Urinary bladder (tissue), 3 donors: ENCODE measurements at regions not wholly inside any gene's neighbourhood (a gene's known extent, or its start where the extent isn't known, plus 50 kb on each side); places are given as distances from the start of the nearest gene placed in this dataset.

ENCODE experiments used
- DNase-seq: peaks from one replicate; pipeline ENCODE4 v3.0.0-alpha.2; 2015; ENCODE audit errors: extremely low spot score
- H3K27ac ChIP-seq: one replicate; pipeline ENCODE4 v1.5.1; 2013; ENCODE audit warnings: low read depth, mild to moderate bottlenecking, moderate library complexity
- H3K36me3 ChIP-seq: one replicate; pipeline ENCODE4 v1.6.1; 2013; ENCODE audit warnings: mild to moderate bottlenecking, moderate library complexity; ENCODE audit not compliant: insufficient read depth
- H3K4me1 ChIP-seq: one replicate; pipeline ENCODE4 v1.6.1; 2013; ENCODE audit warnings: mild to moderate bottlenecking, moderate library complexity; ENCODE audit not compliant: insufficient read depth
- H3K4me3 ChIP-seq: one replicate; pipeline ENCODE4 v1.5.1; 2013; ENCODE audit warnings: low read depth, low read length
- WGBS: extraction: QIAGEN DNeasy Blood & Tissue Kit; methylation state at CpG from one replicate; pipeline ENCODE4 v1.1.7; 2013; 5-methylcytosine and 5-hydroxymethylcytosine counted together
- donor health status: healthy with polysubstance abuse.
- donor health status: healthy.

DNA sequence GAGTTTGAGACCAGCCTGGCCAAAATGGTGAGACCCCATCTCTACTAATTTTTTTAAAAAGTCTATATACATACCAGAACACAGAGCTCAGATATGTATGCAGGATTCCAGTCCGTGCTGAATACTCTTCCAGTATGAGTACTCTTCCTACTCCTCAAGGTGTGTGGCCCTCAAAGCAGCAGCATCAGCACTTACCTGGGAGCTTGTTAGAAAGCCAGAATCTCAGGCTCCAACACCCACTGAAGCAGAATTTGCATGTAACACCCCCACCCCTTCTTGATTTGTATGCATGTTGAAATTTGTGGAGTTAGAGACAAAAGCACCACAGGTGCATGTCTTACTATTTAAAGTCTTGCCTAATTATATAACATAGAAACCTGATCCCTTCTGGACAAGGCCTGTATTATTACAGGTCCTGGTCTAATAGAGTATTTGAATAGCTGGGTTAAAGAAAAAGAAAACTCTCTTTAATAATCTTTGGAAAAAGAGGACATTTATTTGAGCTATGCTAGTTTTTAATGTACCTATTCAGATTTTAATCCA lies 50.3 kb upstream of the NFE2L2 start:
- Histone ChIP-seq H3K27ac (peak overlapping the region; percentile 3), H3K36me3 (no peaks in the 10 kb centered on the region), H3K4me1 (no peaks in the 10 kb centered on the region), H3K4me3 (no peak overlapping the region)
- 78% methylated on average over 1 of the region's 1 CpG for WGBS
- no peak for DNase-seq

DNA sequence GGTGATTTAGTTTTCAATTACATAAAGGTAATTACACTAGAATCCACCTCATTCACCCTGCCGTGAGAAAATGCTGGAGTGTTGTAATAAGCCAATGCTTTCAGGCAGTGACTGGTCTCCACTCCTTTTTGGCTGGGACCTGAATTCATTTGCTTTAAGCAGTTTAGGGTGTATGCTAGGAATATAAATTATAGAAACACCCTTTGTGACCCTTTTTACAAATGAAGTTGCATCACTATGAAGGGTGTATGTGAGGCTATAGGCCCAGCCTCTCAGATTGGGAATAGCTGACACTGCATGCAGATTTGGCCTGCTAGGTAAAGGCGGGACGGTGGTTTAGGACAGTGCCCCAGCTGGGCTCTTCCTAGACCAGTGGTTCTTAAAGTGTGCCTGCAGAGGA lies 50.8 kb upstream of the NFE2L2 start:
- no peaks in the 10 kb centered on the region for H3K4me1 ChIP-seq
- H3K27ac ChIP-seq, result peak overlapping the region; percentile 56
- H3K36me3 ChIP-seq, result no peaks in the 10 kb centered on the region
- DNase-seq, result no peak
- WGBS, result 85% methylated on average over 3 of the region's 3 CpGs
- no peak overlapping the region for H3K4me3 ChIP-seq

GRCh38 chr2:177316756-177317155 lies 52.2 kb upstream of the NFE2L2 start:
- Histone ChIP-seq H3K4me1 (no peaks in the 10 kb centered on the region), H3K27ac (no peak overlapping the region), H3K36me3 (no peaks in the 10 kb centered on the region), H3K4me3 (no peak overlapping the region)
- no peak for DNase-seq
- WGBS, result 80% methylated on average over 1 of the region's 1 CpG

- Histone ChIP-seq H3K27ac (no peak overlapping the region), H3K36me3 (no peaks in the 10 kb centered on the region), H3K4me3 (no peak overlapping the region), H3K4me1 (no peaks in the 10 kb centered on the region)
- DNase-seq, result no peak
Measured at GRCh38 chr2:177317443-177317842, 52.9 kb upstream of the NFE2L2 start.

DNA sequence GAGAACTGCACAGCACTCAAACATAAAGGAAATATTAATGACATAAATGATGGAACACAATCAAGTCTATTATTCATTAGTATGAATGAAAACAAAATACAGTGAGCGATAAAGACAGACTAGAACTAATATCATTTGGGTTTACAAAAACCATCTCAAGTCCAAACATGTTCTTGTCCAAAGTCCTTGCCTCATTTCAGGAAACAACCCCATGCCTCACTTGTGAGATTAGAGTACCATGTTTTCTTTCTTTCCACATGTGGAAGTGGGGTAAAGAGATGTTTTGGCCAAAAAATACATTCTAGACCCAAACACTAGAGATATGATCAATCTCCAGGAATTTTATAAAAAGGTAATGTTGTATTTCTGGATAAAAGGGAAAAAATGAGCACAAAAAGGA lies 53.3 kb upstream of the NFE2L2 start:
- no peak overlapping the region for H3K4me3 ChIP-seq
- H3K4me1 ChIP-seq, result no peaks in the 10 kb centered on the region
- no peak overlapping the region for H3K27ac ChIP-seq
- no peaks in the 10 kb centered on the region for H3K36me3 ChIP-seq
- no peak for DNase-seq
- whole genome bisulfite sequencing, result 86% methylated on average over 1 of the region's 1 CpG

GRCh38 chr2:177318613-177319012 lies 54.1 kb upstream of the NFE2L2 start:
- Histone ChIP-seq H3K36me3 (no peaks in the 10 kb centered on the region), H3K27ac (peak overlapping the region; percentile 6), H3K4me3 (no peak overlapping the region), H3K4me1 (no peaks in the 10 kb centered on the region)
- no peak for DNase-seq
- WGBS, result 78% methylated on average over 1 of the region's 1 CpG

DNA sequence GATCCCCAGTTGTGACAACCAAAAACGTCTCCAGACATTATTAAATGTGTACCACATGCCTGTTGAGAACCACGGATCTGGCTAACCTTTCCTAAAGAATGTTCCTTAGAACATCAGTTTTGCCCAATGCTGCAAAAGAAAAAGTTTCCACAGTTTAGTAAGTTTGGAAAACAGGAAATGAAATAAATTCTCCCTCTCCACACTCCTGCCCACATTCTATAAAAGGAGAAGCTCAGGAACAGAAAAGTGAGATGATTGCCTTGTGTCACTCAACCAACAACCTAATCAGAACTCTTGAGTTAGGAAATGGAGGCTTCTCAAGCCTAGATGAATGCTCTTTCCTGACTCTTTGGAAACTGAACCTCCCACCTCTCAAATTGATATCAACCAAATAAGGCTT lies 56.1 kb upstream of the NFE2L2 start:
- no peaks in the 10 kb centered on the region for H3K36me3 ChIP-seq
- H3K27ac ChIP-seq, result no peak overlapping the region
- no peak overlapping the region for H3K4me3 ChIP-seq
- no peaks in the 10 kb centered on the region for H3K4me1 ChIP-seq
- DNase-seq, result no peak
- 87% methylated on average over 2 of the region's 2 CpGs for WGBS

DNA sequence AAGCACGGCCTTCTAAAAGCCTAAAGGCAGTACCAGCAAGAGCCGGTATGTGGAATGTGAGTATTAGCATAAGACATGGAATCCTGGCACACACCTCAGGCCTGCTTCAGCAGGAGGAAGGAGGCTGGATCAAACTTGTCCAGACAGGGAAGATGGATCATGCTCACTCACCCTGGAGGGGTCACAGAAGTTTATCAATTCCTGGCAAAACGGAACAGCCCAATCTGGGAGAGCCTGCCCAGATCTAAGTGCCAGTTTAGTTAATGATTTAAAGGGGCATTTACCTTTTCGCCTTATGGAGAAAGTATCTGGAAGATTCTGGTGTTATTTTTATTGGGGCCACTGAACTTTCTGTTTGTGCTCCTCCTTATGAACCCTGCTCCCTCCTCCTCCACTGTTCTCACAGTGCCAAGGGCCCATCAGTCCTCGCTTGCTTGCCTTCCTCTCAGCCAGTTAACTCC lies 58.3 kb upstream of the NFE2L2 start:
- H3K27ac ChIP-seq, result no peak overlapping the region
- H3K36me3 ChIP-seq, result no peaks in the 10 kb centered on the region
- H3K4me1 ChIP-seq, result no peaks in the 10 kb centered on the region
- no peak for DNase-seq
- 74% methylated on average over 5 of the region's 5 CpGs for WGBS
- no peak overlapping the region for H3K4me3 ChIP-seq

DNA sequence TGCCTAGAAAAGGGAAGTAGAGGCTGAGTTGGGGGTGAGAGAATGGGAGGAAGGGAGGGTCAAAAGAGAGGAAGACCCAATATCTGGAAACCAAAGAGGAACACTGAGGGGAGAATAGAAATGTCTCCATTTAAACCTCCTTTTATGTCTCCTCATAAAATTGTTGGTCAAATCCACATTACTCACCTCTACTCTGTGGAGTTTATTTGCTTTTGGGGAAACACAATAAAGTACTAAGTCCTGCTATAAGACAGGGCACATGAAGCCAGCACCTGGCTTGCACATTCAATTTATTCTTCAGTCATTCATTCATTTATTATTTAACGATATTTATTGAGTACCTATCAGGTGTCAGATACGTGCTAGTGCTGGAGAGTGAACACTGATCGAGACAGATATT lies 60.3 kb upstream of the NFE2L2 start:
- 81% methylated on average over 3 of the region's 3 CpGs for WGBS
- H3K4me3 ChIP-seq, result no peak overlapping the region
- no peaks in the 10 kb centered on the region for H3K4me1 ChIP-seq
- no peak overlapping the region for H3K27ac ChIP-seq
- H3K36me3 ChIP-seq, result no peaks in the 10 kb centered on the region
- no peak for DNase-seq

DNA sequence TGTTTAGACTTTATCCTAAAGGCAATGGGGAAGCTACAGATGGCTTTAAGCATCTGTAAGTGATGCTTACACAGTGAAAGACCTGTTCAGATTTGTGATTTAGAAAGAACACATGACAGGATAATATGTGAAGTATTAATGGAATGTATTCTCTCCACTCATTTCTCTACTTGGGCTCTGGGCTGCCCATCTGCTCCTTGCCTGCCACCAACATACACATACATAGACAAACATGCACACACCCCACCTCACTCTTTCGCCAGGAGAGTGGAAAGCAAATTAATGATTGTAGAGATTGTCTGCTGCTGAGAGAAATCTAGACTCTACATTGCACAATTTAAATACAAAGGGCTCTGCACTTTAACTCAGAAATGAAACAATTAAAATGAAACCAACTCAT lies 61.0 kb upstream of the NFE2L2 start:
- Histone ChIP-seq H3K27ac (no peak overlapping the region), H3K4me3 (no peak overlapping the region), H3K4me1 (no peaks in the 10 kb centered on the region), H3K36me3 (no peaks in the 10 kb centered on the region)
- DNase-seq, result no peak
- 87% methylated on average over 1 of the region's 1 CpG for WGBS

GRCh38 chr2:177326005-177326404 lies 61.5 kb upstream of the NFE2L2 start:
- DNase-seq, result no peak
- no peak overlapping the region for H3K27ac ChIP-seq
- WGBS, result 89% methylated on average over 3 of the region's 3 CpGs
- H3K4me3 ChIP-seq, result no peak overlapping the region
- H3K36me3 ChIP-seq, result no peaks in the 10 kb centered on the region
- no peaks in the 10 kb centered on the region for H3K4me1 ChIP-seq

DNA sequence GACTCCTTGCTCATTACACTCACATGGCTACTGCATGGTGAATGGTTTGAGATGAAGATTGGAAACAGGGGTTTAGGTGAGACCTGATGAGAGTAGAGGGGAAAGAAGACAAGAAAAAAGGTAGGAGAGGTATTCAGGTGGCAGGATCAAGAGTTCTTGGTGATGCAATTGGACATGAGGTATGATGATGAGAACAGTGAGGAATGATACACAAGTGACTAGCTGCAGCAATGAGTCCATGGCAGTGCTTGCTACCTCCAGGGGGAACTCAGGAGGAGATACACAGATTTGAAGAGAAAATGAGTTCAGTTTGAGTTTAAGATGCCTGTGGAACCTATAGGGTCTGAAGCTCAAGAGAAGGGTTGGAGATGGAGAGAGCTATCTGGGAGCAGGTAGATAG lies 62.1 kb upstream of the NFE2L2 start:
- Histone ChIP-seq H3K36me3 (no peaks in the 10 kb centered on the region), H3K4me3 (no peak overlapping the region), H3K4me1 (no peaks in the 10 kb centered on the region), H3K27ac (no peak overlapping the region)
- no peak for DNase-seq

DNA sequence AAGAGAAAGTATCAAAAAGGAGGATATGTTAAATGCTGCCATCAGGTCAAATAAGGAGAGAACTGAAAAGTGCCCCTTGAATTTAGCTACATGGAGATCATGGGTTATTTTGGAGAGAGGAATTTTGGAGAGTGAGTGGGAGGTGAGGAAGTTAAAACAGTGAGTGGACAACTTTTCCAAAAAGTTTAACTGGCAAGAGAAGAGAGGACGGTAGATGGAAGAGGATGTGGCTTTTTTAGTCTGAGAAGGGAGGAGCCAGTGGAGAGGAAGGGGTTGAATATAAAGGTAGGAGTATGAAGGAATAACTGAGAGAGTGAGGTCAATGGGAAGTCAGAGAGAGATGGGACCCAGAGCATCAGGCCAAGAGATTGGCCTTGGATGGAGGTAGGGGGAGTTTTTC lies 62.5 kb upstream of the NFE2L2 start:
- no peak for DNase-seq
- H3K4me3 ChIP-seq, result no peak overlapping the region
- H3K27ac ChIP-seq, result no peak overlapping the region
- H3K4me1 ChIP-seq, result peaks cover 1% of the 10 kb centered on the region
- WGBS, result 61% methylated on average over 1 of the region's 1 CpG
- H3K36me3 ChIP-seq, result no peaks in the 10 kb centered on the region

DNA sequence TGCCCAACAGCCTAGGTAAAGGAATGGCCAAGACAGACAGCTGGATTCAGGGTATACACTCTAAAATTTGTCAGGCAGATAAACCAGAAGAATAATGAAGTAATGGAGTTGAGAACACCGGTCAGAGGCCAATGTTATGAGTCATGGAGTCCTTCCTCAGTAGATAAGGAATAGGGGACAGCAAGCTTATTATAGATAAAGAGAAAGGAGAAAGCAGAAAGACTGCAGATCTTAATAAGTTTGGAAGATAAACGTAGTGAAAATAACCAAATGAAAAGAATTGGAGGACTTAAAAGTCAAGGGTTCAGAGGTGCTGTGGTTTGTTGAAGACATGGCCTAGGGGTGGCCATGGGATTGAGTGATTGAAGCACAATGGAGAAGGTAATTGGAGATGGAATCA lies 63.5 kb upstream of the NFE2L2 start:
- Histone ChIP-seq H3K27ac (no peak overlapping the region), H3K36me3 (no peaks in the 10 kb centered on the region), H3K4me3 (no peak overlapping the region), H3K4me1 (peaks cover 2% of the 10 kb centered on the region)
- WGBS, result 37% methylated on average over 2 of the region's 2 CpGs
- DNase-seq, result no peak

GRCh38 chr2:177329064-177329463 lies 63.5 kb upstream of the AGPS start:
- peaks cover 2% of the 10 kb centered on the region for H3K4me1 ChIP-seq
- WGBS, result 85% methylated on average over 4 of the region's 4 CpGs
- no peak overlapping the region for H3K27ac ChIP-seq
- no peak overlapping the region for H3K4me3 ChIP-seq
- no peak for DNase-seq
- H3K36me3 ChIP-seq, result no peaks in the 10 kb centered on the region
